Upper lobe of left lung (tissue), 4 donors: ENCODE measurements at regions not wholly inside any gene's neighbourhood (a gene's known extent, or its start where the extent isn't known, plus 50 kb on each side); places are given as distances from the start of the nearest gene placed in this dataset.

Source experiments
- POLR2AphosphoS5 ChIP-seq, 2 donors: sonication (generic); formaldehyde crosslinking; IDR thresholded peaks; one replicate each; pipeline ENCODE4 v1.5.1; 2017; ENCODE audit warnings: antibody characterized with exemption in 2 of 2
- TF ChIP-seq, protein P1 (sequence below), 6 experiments: fragments of 450-650 bp in 4 of 6; fragments of 200-600 bp in 2 of 6; sonication (generic) in 2 of 6; IDR thresholded peaks; one replicate each; pipeline ENCODE4 v1.5.1; 2016 to 2019; ENCODE audit warnings: antibody characterized with exemption in 6 of 6

DNA sequence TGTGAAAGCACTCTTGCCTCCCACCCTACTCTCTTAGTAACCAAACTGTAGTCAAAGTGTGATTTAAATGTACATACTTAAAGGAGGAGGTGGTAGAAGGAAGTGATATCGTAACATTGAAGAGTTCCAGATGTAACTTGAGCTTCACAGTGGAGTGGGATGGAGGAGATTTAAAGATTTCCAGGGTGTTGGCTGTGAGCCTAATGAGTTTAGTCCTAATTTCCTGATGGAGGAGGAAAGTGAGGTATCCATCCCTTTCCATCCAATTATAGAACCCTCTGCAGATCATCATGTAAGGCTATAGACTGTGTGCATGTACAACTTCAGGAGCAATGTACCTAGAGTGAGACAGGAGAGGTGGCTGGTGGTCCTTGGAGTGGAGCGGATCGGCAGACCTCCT, 1163.9 kb upstream of the SEMA6A start:
- TF ChIP-seq, protein P1, sequence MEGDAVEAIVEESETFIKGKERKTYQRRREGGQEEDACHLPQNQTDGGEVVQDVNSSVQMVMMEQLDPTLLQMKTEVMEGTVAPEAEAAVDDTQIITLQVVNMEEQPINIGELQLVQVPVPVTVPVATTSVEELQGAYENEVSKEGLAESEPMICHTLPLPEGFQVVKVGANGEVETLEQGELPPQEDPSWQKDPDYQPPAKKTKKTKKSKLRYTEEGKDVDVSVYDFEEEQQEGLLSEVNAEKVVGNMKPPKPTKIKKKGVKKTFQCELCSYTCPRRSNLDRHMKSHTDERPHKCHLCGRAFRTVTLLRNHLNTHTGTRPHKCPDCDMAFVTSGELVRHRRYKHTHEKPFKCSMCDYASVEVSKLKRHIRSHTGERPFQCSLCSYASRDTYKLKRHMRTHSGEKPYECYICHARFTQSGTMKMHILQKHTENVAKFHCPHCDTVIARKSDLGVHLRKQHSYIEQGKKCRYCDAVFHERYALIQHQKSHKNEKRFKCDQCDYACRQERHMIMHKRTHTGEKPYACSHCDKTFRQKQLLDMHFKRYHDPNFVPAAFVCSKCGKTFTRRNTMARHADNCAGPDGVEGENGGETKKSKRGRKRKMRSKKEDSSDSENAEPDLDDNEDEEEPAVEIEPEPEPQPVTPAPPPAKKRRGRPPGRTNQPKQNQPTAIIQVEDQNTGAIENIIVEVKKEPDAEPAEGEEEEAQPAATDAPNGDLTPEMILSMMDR (IDR thresholded peaks at IDR 0.05), result no peak
- TF ChIP-seq POLR2AphosphoS5 (IDR thresholded peaks at IDR 0.05), result no peak
